HEK293 (cell line): ENCODE measurements at regions not wholly inside any gene's neighbourhood (a gene's known extent, or its start where the extent isn't known, plus 50 kb on each side); places are given as distances from the start of the nearest gene placed in this dataset.

Experiments
- EGR2 ChIP-seq: fragments of 450-650 bp; formaldehyde crosslinking; IDR thresholded peaks from 2 replicates; pipeline ENCODE4 v1.5.1; 2016; ENCODE audit warnings: low read depth, missing biosample characterization, missing genetic modification characterization
- ELK4 ChIP-seq: IDR thresholded peaks from 2 replicates; pipeline ENCODE4 v1.6.1; 2011; ENCODE audit warnings: mild to moderate bottlenecking, low read depth, low read length, borderline replicate concordance
- GLIS1 ChIP-seq: fragments of 450-650 bp; formaldehyde crosslinking; IDR thresholded peaks from 2 replicates; pipeline ENCODE4 v1.5.1; 2016; ENCODE audit warnings: missing biosample characterization, missing genetic modification characterization
- HOXA7 ChIP-seq: sonication (generic); formaldehyde crosslinking; IDR thresholded peaks from 2 replicates; pipeline ENCODE4 v1.8.1; 2022; ENCODE audit warnings: missing genetic modification reagents, borderline replicate concordance
- SCRT1 ChIP-seq: fragments of 450-650 bp; formaldehyde crosslinking; IDR thresholded peaks from 2 replicates; pipeline ENCODE4 v1.5.1; 2016; ENCODE audit warnings: missing biosample characterization, missing genetic modification characterization, borderline replicate concordance
- ZBTB26 ChIP-seq: fragments of 450-650 bp; formaldehyde crosslinking; optimal IDR thresholded peaks from 2 replicates; pipeline ENCODE3; 2016; ENCODE audit warnings: missing biosample characterization, mild to moderate bottlenecking, missing genetic modification characterization
- ZNF138 ChIP-seq: fragments of 450-650 bp; formaldehyde crosslinking; IDR thresholded peaks from 2 replicates; pipeline ENCODE4 v1.5.1; 2016; ENCODE audit warnings: missing biosample characterization, missing genetic modification characterization, borderline replicate concordance
- ZNF18 ChIP-seq: fragments of 450-650 bp; formaldehyde crosslinking; IDR thresholded peaks from 2 replicates; pipeline ENCODE4 v1.5.1; 2016; ENCODE audit warnings: missing biosample characterization, missing genetic modification characterization
- ZNF26 ChIP-seq: fragments of 450-650 bp; formaldehyde crosslinking; IDR thresholded peaks from 2 replicates; pipeline ENCODE4 v1.5.1; 2016; ENCODE audit warnings: missing biosample characterization, missing genetic modification characterization
- ZNF324 ChIP-seq: fragments of 450-650 bp; formaldehyde crosslinking; IDR thresholded peaks from 2 replicates; pipeline ENCODE4 v1.5.1; 2016; ENCODE audit warnings: missing biosample characterization, missing genetic modification characterization
- ZNF391 ChIP-seq: fragments of 450-650 bp; formaldehyde crosslinking; IDR thresholded peaks from 2 replicates; pipeline ENCODE4 v1.5.1; 2016; ENCODE audit warnings: low read depth, missing biosample characterization, missing genetic modification characterization, borderline replicate concordance
- ZNF398 ChIP-seq: fragments of 450-650 bp; formaldehyde crosslinking; IDR thresholded peaks from 2 replicates; pipeline ENCODE4 v1.5.1; 2017; ENCODE audit warnings: missing biosample characterization, missing genetic modification characterization
- ZNF404 ChIP-seq: fragments of 450-650 bp; formaldehyde crosslinking; IDR thresholded peaks from 2 replicates; pipeline ENCODE4 v1.5.1; 2017; ENCODE audit warnings: missing biosample characterization, missing genetic modification characterization
- ZNF416 ChIP-seq: fragments of 450-650 bp; formaldehyde crosslinking; IDR thresholded peaks from 2 replicates; pipeline ENCODE4 v1.5.1; 2016; ENCODE audit warnings: missing biosample characterization, missing genetic modification characterization
- ZNF433 ChIP-seq: fragments of 450-650 bp; formaldehyde crosslinking; IDR thresholded peaks from 2 replicates; pipeline ENCODE4 v1.5.1; 2016; ENCODE audit warnings: missing biosample characterization, missing genetic modification characterization, low read depth
- ZNF521 ChIP-seq: fragments of 450-650 bp; formaldehyde crosslinking; IDR thresholded peaks from 2 replicates; pipeline ENCODE4 v1.5.1; 2017; ENCODE audit warnings: missing biosample characterization, mild to moderate bottlenecking, missing genetic modification characterization
- ZNF585B ChIP-seq: fragments of 450-650 bp; formaldehyde crosslinking; IDR thresholded peaks from 2 replicates; pipeline ENCODE4 v1.5.1; 2016; ENCODE audit warnings: missing biosample characterization, missing genetic modification characterization
- ZNF660 ChIP-seq: fragments of 450-650 bp; IDR thresholded peaks from 2 replicates; pipeline ENCODE4 v1.5.1; 2018; ENCODE audit warnings: missing biosample characterization, mild to moderate bottlenecking, missing genetic modification characterization
- ZNF76 ChIP-seq: fragments of 450-650 bp; formaldehyde crosslinking; IDR thresholded peaks from 2 replicates; pipeline ENCODE4; 2016; ENCODE audit warnings: low read depth, missing biosample characterization, missing genetic modification characterization, borderline replicate concordance
- ZNF792 ChIP-seq: fragments of 450-650 bp; formaldehyde crosslinking; IDR thresholded peaks from 2 replicates; pipeline ENCODE4 v1.5.1; 2016; ENCODE audit warnings: missing biosample characterization, missing genetic modification characterization
- ZSCAN18 ChIP-seq: fragments of 450-650 bp; formaldehyde crosslinking; IDR thresholded peaks from 2 replicates; pipeline ENCODE4 v1.5.1; 2016; ENCODE audit warnings: missing biosample characterization, missing genetic modification characterization
- ZSCAN23 ChIP-seq: fragments of 450-650 bp; formaldehyde crosslinking; IDR thresholded peaks from 2 replicates; pipeline ENCODE4 v1.5.1; 2016; ENCODE audit warnings: missing biosample characterization, missing genetic modification characterization
- ZSCAN4 ChIP-seq: fragments of 450-650 bp; formaldehyde crosslinking; IDR thresholded peaks from 2 replicates; pipeline ENCODE4 v1.5.1; 2017; ENCODE audit warnings: missing biosample characterization, missing genetic modification characterization

- TF ChIP-seq ZNF792 (no peak), GLIS1 (tag by site-specific recombination) (no peak; the same call in 1 of the 2 replicates), ZNF521 (tag by site-specific recombination) (no peak), ZNF324 (tag by site-specific recombination) (no peak), ZSCAN18 (tag by site-specific recombination) (no peak), ZSCAN4 (tag by site-specific recombination) (peak; percentile 60), ZNF433 (tag by site-specific recombination) (no peak), ZNF585B (tag by site-specific recombination) (no peak), ZNF404 (no peak), EGR2 (no peak), ZBTB26 (tag by site-specific recombination) (no peak), ZSCAN23 (tag by site-specific recombination) (no peak), ZNF138 (tag by site-specific recombination) (no peak), SCRT1 (no peak), ELK4 (no peak), ZNF26 (tag by site-specific recombination) (no peak), ZNF398 (tag by site-specific recombination) (no peak), ZNF18 (peak; percentile 79; the same call in 1 of the 2 replicates), ZNF391 (tag by site-specific recombination) (no peak), ZNF660 (tag by site-specific recombination) (no peak), HOXA7 (CRISPR knock-in tag) (no peak), ZNF416 (tag by site-specific recombination) (no peak), ZNF76 (no peak)
These were observed 163.0 kb downstream of the PCDH7 start (continued) for GRCh38 chr4:30882995-30883675.
